ENCODE measurements at regions not wholly inside any gene's neighbourhood (a gene's known extent, or its start where the extent isn't known, plus 50 kb on each side); places are given as distances from the start of the nearest gene placed in this dataset.

- DNase-seq (peak in 1 of 4 donors; percentile 21), ATAC-seq (no peak)
- H3K9me3 ChIP-seq, result no peaks in the 10 kb centered on the region
- H3K27ac ChIP-seq, result no peak overlapping the region
- H3K4me3 ChIP-seq, result no peak overlapping the region
- no peaks in the 10 kb centered on the region for H3K27me3 ChIP-seq
- intact Hi-C loops (cut with DNase I), result loop anchor here (10.0 kb wide), 1 partner anchor 195 kb away; no protein-coding TSS in a partner anchor
- no peaks in the 10 kb centered on the region for H3K4me1 ChIP-seq
- 29 to 58% methylated on average over 1 of the region's 1 CpG for WGBS, 2 donors
- TF ChIP-seq CTCF (IDR thresholded peaks at IDR 0.05) (peak in 1 of 7 experiments; percentile 9), POLR2A (IDR thresholded peaks at IDR 0.05) (no peak)
- no peaks in the 10 kb centered on the region for H3K36me3 ChIP-seq (replicated peaks in 1 of 2; ENCODE audit: insufficient read depth in 1 of 2, low read depth in 2 of 2)
These were observed 94.6 kb upstream of the MUCL1 start for GRCh38 chr12:54759751-54760150.

GRCh38 chr12:54751493-54751892 lies 102.8 kb upstream of the MUCL1 start:
- Histone ChIP-seq H3K27ac (no peak overlapping the region), H3K36me3 (replicated peaks in 1 of 2; ENCODE audit: insufficient read depth in 1 of 2, low read depth in 2 of 2) (no peaks in the 10 kb centered on the region), H3K27me3 (peaks cover 0 to 4% of the 10 kb centered on the region in 2 donors), H3K4me3 (no peak overlapping the region), H3K4me1 (no peaks in the 10 kb centered on the region), H3K9me3 (no peaks in the 10 kb centered on the region)
- intact Hi-C loops (cut with DNase I), result loop anchor here (10.0 kb wide), 1 partner anchor 203 kb away; no protein-coding TSS in a partner anchor
- TF ChIP-seq CTCF (IDR thresholded peaks at IDR 0.05) (no peak), POLR2A (IDR thresholded peaks at IDR 0.05) (no peak)
- WGBS, 2 donors, result 91 to 93% methylated on average over 1 of the region's 1 CpG
- no peak for ATAC-seq
- DNase-seq, result no peak

GRCh38 chr12:54749191-54749818 lies 101.1 kb upstream of the DCD start:
- ATAC-seq, result peak; percentile 53
- H3K27ac ChIP-seq, result no peak overlapping the region
- H3K4me1 ChIP-seq, result no peaks in the 10 kb centered on the region
- no peak overlapping the region for H3K4me3 ChIP-seq
- DNase-seq, result peak; percentile 14 to 28 (median 18)
- no peaks in the 10 kb centered on the region for H3K9me3 ChIP-seq
- 18 to 19% methylated on average over 5 of the region's 5 CpGs for WGBS, 2 donors
- H3K36me3 ChIP-seq (replicated peaks in 1 of 2; ENCODE audit: insufficient read depth in 1 of 2, low read depth in 2 of 2), result no peaks in the 10 kb centered on the region
- peaks cover 0 to 4% of the 10 kb centered on the region in 2 donors for H3K27me3 ChIP-seq
- intact Hi-C loops (cut with DNase I), result no loop called here
- TF ChIP-seq POLR2A (IDR thresholded peaks at IDR 0.05) (no peak), CTCF (IDR thresholded peaks at IDR 0.05) (peak; percentile 54 to 83 (median 76))

- intact Hi-C loops (cut with DNase I), result no loop called here
- WGBS, 2 donors, result 28 to 36% methylated on average over 2 of the region's 2 CpGs
- H3K4me3 ChIP-seq, result no peak overlapping the region
- peaks cover 0 to 4% of the 10 kb centered on the region in 2 donors for H3K27me3 ChIP-seq
- no peaks in the 10 kb centered on the region for H3K9me3 ChIP-seq
- ATAC-seq (no peak), DNase-seq (no peak)
- TF ChIP-seq CTCF (IDR thresholded peaks at IDR 0.05), result no peak
- no peak for TF ChIP-seq POLR2A (IDR thresholded peaks at IDR 0.05)
- H3K27ac ChIP-seq, result no peak overlapping the region
- H3K4me1 ChIP-seq, result no peaks in the 10 kb centered on the region
- no peaks in the 10 kb centered on the region for H3K36me3 ChIP-seq (replicated peaks in 1 of 2; ENCODE audit: insufficient read depth in 1 of 2, low read depth in 2 of 2)
These were observed 96.4 kb upstream of the DCD start for GRCh38 chr12:54744590-54744989.

- no peak for TF ChIP-seq POLR2A (IDR thresholded peaks at IDR 0.05)
- TF ChIP-seq CTCF (IDR thresholded peaks at IDR 0.05), result no peak
- intact Hi-C loops (cut with DNase I), result no loop called here
- H3K36me3 ChIP-seq (replicated peaks in 1 of 2; ENCODE audit: insufficient read depth in 1 of 2, low read depth in 2 of 2), result no peaks in the 10 kb centered on the region
- DNase-seq (no peak), ATAC-seq (no peak)
- no peaks in the 10 kb centered on the region for H3K9me3 ChIP-seq
- H3K27ac ChIP-seq, result no peak overlapping the region
- WGBS, 2 donors, result 45 to 67% methylated on average over 1 of the region's 1 CpG
- no peaks in the 10 kb centered on the region for H3K27me3 ChIP-seq
- H3K4me3 ChIP-seq, result no peak overlapping the region
- H3K4me1 ChIP-seq, result no peaks in the 10 kb centered on the region
These were observed 92.7 kb upstream of the DCD start for GRCh38 chr12:54740882-54741281.
